DOHH2 (cell line): ENCODE measurements at regions not wholly inside any gene's neighbourhood (a gene's known extent, or its start where the extent isn't known, plus 50 kb on each side); places are given as distances from the start of the nearest gene placed in this dataset.

ENCODE experiments used
- H3F3A ChIP-seq: fragments of 200-600 bp; sonication (generic), shearing (Covaris generic); 2 replicates; pipeline ENCODE4 v1.6.0; 2016; ENCODE audit warnings: antibody characterized with exemption, mild to moderate bottlenecking; ENCODE audit not compliant: control insufficient read depth, insufficient read depth
- H3K27ac ChIP-seq: fragments of 200-600 bp; sonication (generic); 2 replicates; pipeline ENCODE4 v1.5.1; 2014; ENCODE audit warnings: low read depth, mild to moderate bottlenecking, low read length, moderate library complexity
- H3K27me3 ChIP-seq: fragments of 200-600 bp; sonication (generic); 2 replicates; pipeline ENCODE4 v1.6.1; 2014; ENCODE audit warnings: mild to moderate bottlenecking, low read length, mixed read lengths; ENCODE audit not compliant: control insufficient read depth
- H3K36me3 ChIP-seq: fragments of 200-600 bp; sonication (generic); 2 replicates; pipeline ENCODE4 v1.6.1; 2014; ENCODE audit warnings: mild to moderate bottlenecking, low read length, moderate library complexity, mixed read lengths; ENCODE audit not compliant: control insufficient read depth
- H3K4me1 ChIP-seq: fragments of 200-600 bp; sonication (generic); 2 replicates; pipeline ENCODE4 v1.6.1; 2014; ENCODE audit warnings: mild to moderate bottlenecking, low read length, mixed read lengths; ENCODE audit not compliant: control insufficient read depth
- H3K4me2 ChIP-seq: fragments of 200-600 bp; sonication (generic); 2 replicates; pipeline ENCODE4 v1.6.0; 2014; ENCODE audit warnings: mild to moderate bottlenecking, low read length, moderate library complexity
- H3K4me3 ChIP-seq: fragments of 200-600 bp; sonication (generic); 2 replicates; pipeline ENCODE4 v1.5.1; 2014; ENCODE audit warnings: mild to moderate bottlenecking, low read length, mixed read lengths
- H3K79me2 ChIP-seq: fragments of 200-600 bp; sonication (generic); 2 replicates; pipeline ENCODE4 v1.6.1; 2014; ENCODE audit warnings: mild to moderate bottlenecking, low read length, mixed read lengths; ENCODE audit not compliant: control insufficient read depth
- H3K9me2 ChIP-seq: fragments of 200-600 bp; sonication (generic); replicated peaks from 2 replicates; pipeline ENCODE4 v1.6.1; 2014; ENCODE audit warnings: mild to moderate bottlenecking, low read length, mixed read lengths; ENCODE audit not compliant: control insufficient read depth
- H3K9me3 ChIP-seq: fragments of 200-600 bp; sonication (generic); 2 replicates; pipeline ENCODE4 v1.6.1; 2014; ENCODE audit warnings: antibody characterized with exemption, low read length, mixed read lengths; ENCODE audit not compliant: control insufficient read depth, insufficient read depth
- H4K20me1 ChIP-seq: fragments of 200-600 bp; sonication (generic); 2 replicates; pipeline ENCODE4 v1.6.0; 2014; ENCODE audit warnings: low read depth, mild to moderate bottlenecking, antibody characterized with exemption, low read length, moderate library complexity; ENCODE audit not compliant: control insufficient read depth, insufficient read depth
- CTCF ChIP-seq: fragments of 200-600 bp; sonication (generic); IDR thresholded peaks from one replicate; pipeline ENCODE4 v1.5.1; 2014; ENCODE audit warnings: antibody characterized with exemption, mild to moderate bottlenecking, low read depth, low read length; ENCODE audit not compliant: poor library complexity, severe bottlenecking
- EZH2phosphoT487 ChIP-seq: fragments of 200-600 bp; sonication (generic); IDR thresholded peaks from 2 replicates; pipeline ENCODE4 v1.6.1; 2017; ENCODE audit warnings: borderline replicate concordance, mild to moderate bottlenecking, antibody characterized with exemption, low read length, moderate library complexity, mixed read lengths

GRCh38 chr14:101169267-101169666 lies 265.7 kb upstream of the RTL1 start:
- no peaks in the 10 kb centered on the region for H3K4me1 ChIP-seq
- no peaks in the 10 kb centered on the region for H3K36me3 ChIP-seq
- H3K79me2 ChIP-seq: no peaks in the 10 kb centered on the region
- no peak overlapping the region for H3K4me3 ChIP-seq
- peaks cover 7% of the 10 kb centered on the region for H3K9me3 ChIP-seq
- no peaks in the 10 kb centered on the region for H4K20me1 ChIP-seq
- no peaks in the 10 kb centered on the region for H3K27me3 ChIP-seq
- TF ChIP-seq CTCF (no peak), EZH2phosphoT487 (no peak)
- no peaks in the 10 kb centered on the region for H3F3A ChIP-seq
- H3K27ac ChIP-seq: no peak overlapping the region
- no peaks in the 10 kb centered on the region for H3K9me2 ChIP-seq
- H3K4me2 ChIP-seq: no peak overlapping the region

- H3K9me3 ChIP-seq: peaks cover 7% of the 10 kb centered on the region
- no peaks in the 10 kb centered on the region for H3K79me2 ChIP-seq
- H3K27ac ChIP-seq: no peak overlapping the region
- no peaks in the 10 kb centered on the region for H3K9me2 ChIP-seq
- no peaks in the 10 kb centered on the region for H3K27me3 ChIP-seq
- no peaks in the 10 kb centered on the region for H3F3A ChIP-seq
- H3K4me3 ChIP-seq: no peak overlapping the region
- no peak overlapping the region for H3K4me2 ChIP-seq
- H3K36me3 ChIP-seq: no peaks in the 10 kb centered on the region
- H3K4me1 ChIP-seq: no peaks in the 10 kb centered on the region
- TF ChIP-seq CTCF (no peak), EZH2phosphoT487 (no peak)
- H4K20me1 ChIP-seq: no peaks in the 10 kb centered on the region
Observed at GRCh38 chr14:101171650-101172049, 268.1 kb upstream of the RTL1 start.

- H3K9me2 ChIP-seq: no peaks in the 10 kb centered on the region
- no peaks in the 10 kb centered on the region for H3K27me3 ChIP-seq
- H3K27ac ChIP-seq: no peak overlapping the region
- H3K4me2 ChIP-seq: no peak overlapping the region
- H3K9me3 ChIP-seq: no peaks in the 10 kb centered on the region
- H3F3A ChIP-seq: no peaks in the 10 kb centered on the region
- no peaks in the 10 kb centered on the region for H4K20me1 ChIP-seq
- no peak overlapping the region for H3K4me3 ChIP-seq
- no peaks in the 10 kb centered on the region for H3K79me2 ChIP-seq
- H3K4me1 ChIP-seq: no peaks in the 10 kb centered on the region
- H3K36me3 ChIP-seq: no peaks in the 10 kb centered on the region
- TF ChIP-seq EZH2phosphoT487: no peak
- TF ChIP-seq CTCF: no peak
Observed at GRCh38 chr14:101173698-101174521, 270.4 kb upstream of the RTL1 start.
